ENCODE measurements at regions not wholly inside any gene's neighbourhood (a gene's known extent, or its start where the extent isn't known, plus 50 kb on each side); places are given as distances from the start of the nearest gene placed in this dataset.
"Not testable (repeated sequence)": the region's sequence is repeated elsewhere in the genome, so short reads cannot be mapped to it uniquely, and the experiment has no call there.

DNA sequence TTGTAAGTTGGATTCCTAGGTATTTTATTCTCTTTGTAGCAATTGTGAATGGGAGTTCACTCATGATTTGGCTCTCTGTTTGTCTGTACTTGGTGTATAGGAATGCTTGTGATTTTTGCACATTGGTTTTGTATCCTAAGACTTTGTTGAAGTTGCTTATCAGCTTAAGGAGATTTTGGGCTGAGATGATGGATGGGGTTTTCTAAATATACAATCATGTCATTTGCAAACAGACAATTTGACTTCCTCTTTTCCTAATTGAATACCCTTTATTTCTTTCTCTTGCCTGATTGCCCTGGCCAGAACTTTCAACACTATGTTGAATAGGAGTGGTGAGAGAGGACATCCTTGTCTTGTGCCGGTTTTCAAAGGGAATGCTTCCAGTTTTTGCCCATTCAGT, 391.8 kb downstream of the NPIPA7 start:
- not testable (repeated sequence) for TF ChIP-seq SUZ12 (IDR thresholded peaks at IDR 0.05; ENCODE audit: extremely low read depth, insufficient read depth, insufficient read length); YY1 (IDR thresholded peaks at IDR 0.05; ENCODE audit: insufficient read depth, insufficient read length)
